Astrocyte (in vitro differentiated cells and primary cell): ENCODE measurements at regions not wholly inside any gene's neighbourhood (a gene's known extent, or its start where the extent isn't known, plus 50 kb on each side); places are given as distances from the start of the nearest gene placed in this dataset.

Source experiments
- DNase-seq: peaks from one replicate; pipeline ENCODE4 v3.0.0-alpha.2; 2010; ENCODE audit warnings: low read depth
- FAIRE-seq: peaks from 2 replicates; lab custom pipeline; 2011; peaks lifted over from hg19 to GRCh38; lab: Jason Lieb, UNC
- H2AFZ ChIP-seq: 2 replicates; pipeline ENCODE4 v1.6.0; 2012; ENCODE audit warnings: low read depth, low read length, inconsistent platforms
- H3K27ac ChIP-seq: 2 replicates; pipeline ENCODE4 v1.5.1; 2011; ENCODE audit warnings: low read depth, low read length, inconsistent platforms
- H3K27me3 ChIP-seq: 2 replicates; pipeline ENCODE4 v1.6.0; 2011; ENCODE audit warnings: low read length, inconsistent platforms; ENCODE audit not compliant: insufficient read depth
- H3K36me3 ChIP-seq: 2 replicates; pipeline ENCODE4 v1.5.1; 2011; ENCODE audit warnings: low read length, inconsistent platforms; ENCODE audit not compliant: insufficient read depth
- H3K4me1 ChIP-seq: 2 replicates; pipeline ENCODE4 v1.5.1; 2011; ENCODE audit warnings: low read length, inconsistent platforms; ENCODE audit not compliant: insufficient read depth
- H3K4me2 ChIP-seq: 2 replicates; pipeline ENCODE4 v1.6.0; 2012; ENCODE audit warnings: low read length, inconsistent platforms
- H3K4me3 ChIP-seq: 2 replicates; pipeline ENCODE4 v1.5.1; 2011; ENCODE audit warnings: low read depth, mild to moderate bottlenecking, low read length, inconsistent platforms; ENCODE audit not compliant: insufficient read depth
- H3K79me2 ChIP-seq: 2 replicates; pipeline ENCODE4 v1.6.0; 2012; ENCODE audit warnings: mild to moderate bottlenecking, low read length, inconsistent platforms; ENCODE audit not compliant: insufficient read depth
- H3K9ac ChIP-seq: 2 replicates; pipeline ENCODE4 v1.6.0; 2012; ENCODE audit warnings: mild to moderate bottlenecking, low read length, inconsistent platforms
- H3K9me3 ChIP-seq: 2 replicates; pipeline ENCODE4 v1.5.1; 2012; ENCODE audit warnings: low read depth, mild to moderate bottlenecking, low read length, inconsistent platforms; ENCODE audit not compliant: insufficient read depth
- H4K20me1 ChIP-seq: 2 replicates; pipeline ENCODE4 v1.6.0; 2012; ENCODE audit warnings: low read length, inconsistent platforms; ENCODE audit not compliant: insufficient read depth
- H3K27ac Mint-ChIP-seq: one replicate; pipeline ENCODE4 v1.8.0; 2021; ENCODE audit warnings: mild to moderate bottlenecking, mixed read lengths; ENCODE audit not compliant: unreplicated experiment
- H3K27me3 Mint-ChIP-seq: one replicate; pipeline ENCODE4 v1.8.0; 2021; ENCODE audit warnings: low read depth, mixed read lengths; ENCODE audit not compliant: unreplicated experiment
- H3K36me3 Mint-ChIP-seq: one replicate; pipeline ENCODE4 v1.8.0; 2021; ENCODE audit warnings: low read depth, mixed read lengths; ENCODE audit not compliant: unreplicated experiment
- H3K4me1 Mint-ChIP-seq: one replicate; pipeline ENCODE4 v1.8.0; 2021; ENCODE audit warnings: low read depth, mixed read lengths; ENCODE audit not compliant: unreplicated experiment
- H3K4me3 Mint-ChIP-seq: one replicate; pipeline ENCODE4 v1.8.0; 2021; ENCODE audit warnings: mild to moderate bottlenecking, moderate library complexity, mixed read lengths; ENCODE audit not compliant: unreplicated experiment
- H3K9me3 Mint-ChIP-seq: one replicate; pipeline ENCODE4 v1.8.0; 2021; ENCODE audit warnings: mild to moderate bottlenecking, mixed read lengths; ENCODE audit not compliant: unreplicated experiment
- EZH2 ChIP-seq: IDR thresholded peaks from 2 replicates; pipeline ENCODE4 v1.6.1; 2012; ENCODE audit warnings: mild to moderate bottlenecking, low read length, inconsistent platforms; ENCODE audit not compliant: insufficient read depth
- TF ChIP-seq, protein P1 (sequence below): IDR thresholded peaks from 2 replicates; pipeline ENCODE4 v1.5.1; 2011; ENCODE audit warnings: low read depth, mild to moderate bottlenecking, inconsistent platforms, low read length, moderate library complexity; ENCODE audit not compliant: insufficient read depth

DNA sequence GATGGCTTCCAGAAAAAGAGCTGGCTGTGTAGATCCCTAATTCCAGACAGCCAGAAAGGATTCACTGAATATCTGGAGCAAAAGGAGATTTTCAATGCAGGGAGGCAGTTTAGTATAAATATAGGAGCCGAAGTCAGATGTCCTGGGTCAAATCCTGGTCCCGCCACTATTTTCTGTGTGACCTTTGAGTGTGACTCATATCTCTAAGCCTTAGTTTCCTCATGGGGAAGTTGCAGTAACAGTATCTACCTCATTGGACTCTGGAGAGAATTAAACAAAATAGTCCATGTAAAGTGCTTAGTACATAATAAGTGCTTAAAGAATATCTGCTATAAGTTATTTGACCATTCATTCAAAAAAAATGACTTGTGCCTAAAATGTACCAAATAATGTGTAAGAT lies 52.1 kb upstream of the ITGA6 start:
- TF ChIP-seq, protein P1, sequence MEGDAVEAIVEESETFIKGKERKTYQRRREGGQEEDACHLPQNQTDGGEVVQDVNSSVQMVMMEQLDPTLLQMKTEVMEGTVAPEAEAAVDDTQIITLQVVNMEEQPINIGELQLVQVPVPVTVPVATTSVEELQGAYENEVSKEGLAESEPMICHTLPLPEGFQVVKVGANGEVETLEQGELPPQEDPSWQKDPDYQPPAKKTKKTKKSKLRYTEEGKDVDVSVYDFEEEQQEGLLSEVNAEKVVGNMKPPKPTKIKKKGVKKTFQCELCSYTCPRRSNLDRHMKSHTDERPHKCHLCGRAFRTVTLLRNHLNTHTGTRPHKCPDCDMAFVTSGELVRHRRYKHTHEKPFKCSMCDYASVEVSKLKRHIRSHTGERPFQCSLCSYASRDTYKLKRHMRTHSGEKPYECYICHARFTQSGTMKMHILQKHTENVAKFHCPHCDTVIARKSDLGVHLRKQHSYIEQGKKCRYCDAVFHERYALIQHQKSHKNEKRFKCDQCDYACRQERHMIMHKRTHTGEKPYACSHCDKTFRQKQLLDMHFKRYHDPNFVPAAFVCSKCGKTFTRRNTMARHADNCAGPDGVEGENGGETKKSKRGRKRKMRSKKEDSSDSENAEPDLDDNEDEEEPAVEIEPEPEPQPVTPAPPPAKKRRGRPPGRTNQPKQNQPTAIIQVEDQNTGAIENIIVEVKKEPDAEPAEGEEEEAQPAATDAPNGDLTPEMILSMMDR: no peak
- no peak for TF ChIP-seq EZH2
- Histone ChIP-seq H3K9ac (no peak overlapping the region), H3K27me3 (no peaks in the 10 kb centered on the region), H3K4me1 (no peaks in the 10 kb centered on the region), H4K20me1 (no peaks in the 10 kb centered on the region), H3K36me3 (no peaks in the 10 kb centered on the region), H3K4me3 (no peak overlapping the region), H3K79me2 (no peaks in the 10 kb centered on the region), H3K27ac (no peak overlapping the region), H2AFZ (no peak overlapping the region), H3K9me3 (no peaks in the 10 kb centered on the region), H3K4me2 (no peak overlapping the region)
- Mint-ChIP-seq H3K4me3 (no peak overlapping the region), H3K36me3 (no peaks in the 10 kb centered on the region), H3K9me3 (peaks cover 9% of the 10 kb centered on the region), H3K27ac (no peak overlapping the region), H3K27me3 (no peaks in the 10 kb centered on the region), H3K4me1 (peaks cover 2% of the 10 kb centered on the region)
- FAIRE-seq: no peak
- no peak for DNase-seq

DNA sequence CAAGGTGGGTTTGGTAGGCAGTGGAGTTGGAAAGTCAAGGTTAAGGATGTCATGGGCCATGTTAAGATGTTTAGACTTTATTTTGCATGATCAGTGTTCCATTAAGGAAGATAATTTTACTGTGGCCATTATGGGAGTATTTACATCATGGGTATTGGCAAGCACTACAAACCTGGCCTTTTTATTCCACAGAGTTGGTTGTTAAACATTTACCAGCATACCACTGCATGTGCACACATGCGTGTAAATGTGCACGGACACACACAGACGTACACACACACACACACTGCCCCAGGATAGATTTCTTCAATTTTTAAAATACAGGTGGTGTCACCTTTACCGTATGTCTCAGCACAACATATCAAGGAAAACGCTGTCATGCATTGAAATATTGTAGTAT lies 51.4 kb upstream of the ITGA6 start:
- H3K4me2 ChIP-seq: no peak overlapping the region
- H3K27ac ChIP-seq: no peak overlapping the region
- H3K36me3 ChIP-seq: no peaks in the 10 kb centered on the region
- Mint-ChIP-seq H3K4me1 (peaks cover 7% of the 10 kb centered on the region), H3K27ac (no peak overlapping the region), H3K9me3 (peaks cover 6% of the 10 kb centered on the region), H3K36me3 (no peaks in the 10 kb centered on the region), H3K4me3 (no peak overlapping the region), H3K27me3 (no peaks in the 10 kb centered on the region)
- no peaks in the 10 kb centered on the region for H3K9me3 ChIP-seq
- no peaks in the 10 kb centered on the region for H3K27me3 ChIP-seq
- H4K20me1 ChIP-seq: no peaks in the 10 kb centered on the region
- FAIRE-seq (no peak), DNase-seq (no peak)
- H3K4me1 ChIP-seq: no peaks in the 10 kb centered on the region
- no peak for TF ChIP-seq EZH2
- TF ChIP-seq, protein P1: no peak
- H3K9ac ChIP-seq: no peak overlapping the region
- no peak overlapping the region for H2AFZ ChIP-seq
- no peaks in the 10 kb centered on the region for H3K79me2 ChIP-seq
- no peak overlapping the region for H3K4me3 ChIP-seq

DNA sequence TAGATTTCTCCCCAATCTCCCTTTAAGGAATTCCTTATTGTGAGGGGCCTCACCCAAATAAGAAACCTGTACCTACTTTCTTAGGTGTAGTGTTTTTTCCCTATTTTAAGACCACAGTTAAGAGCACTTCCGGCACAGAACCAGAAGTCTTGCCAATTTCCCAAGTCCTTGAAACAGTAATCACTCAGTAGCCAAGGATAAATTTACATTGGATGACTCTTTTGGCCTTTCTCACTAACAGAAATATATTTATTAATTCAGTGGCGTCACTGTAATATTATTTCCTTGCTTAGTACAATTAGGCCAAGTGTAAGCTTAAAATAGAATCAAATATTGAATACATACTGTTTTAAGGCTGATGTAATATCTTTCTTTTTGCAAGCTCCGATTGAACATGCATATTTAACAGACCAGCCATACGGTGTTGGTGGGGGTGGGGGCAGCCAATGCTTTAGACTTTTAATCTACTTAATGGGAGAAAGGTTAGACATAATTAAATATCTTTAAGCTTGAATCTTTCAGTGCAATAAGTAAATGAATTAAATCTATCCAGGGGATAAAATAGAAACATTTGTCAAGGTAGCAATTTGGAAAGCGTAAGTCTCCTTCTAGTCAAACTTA lies 50.8 kb upstream of the ITGA6 start:
- H3K4me2 ChIP-seq: no peak overlapping the region
- Mint-ChIP-seq H3K36me3 (no peaks in the 10 kb centered on the region), H3K4me3 (no peak overlapping the region), H3K9me3 (peaks cover 6% of the 10 kb centered on the region), H3K27me3 (no peaks in the 10 kb centered on the region), H3K27ac (no peak overlapping the region), H3K4me1 (peaks cover 11% of the 10 kb centered on the region)
- H3K9me3 ChIP-seq: no peaks in the 10 kb centered on the region
- no peak overlapping the region for H2AFZ ChIP-seq
- no peaks in the 10 kb centered on the region for H3K79me2 ChIP-seq
- no peak overlapping the region for H3K4me3 ChIP-seq
- no peaks in the 10 kb centered on the region for H3K27me3 ChIP-seq
- FAIRE-seq (no peak), DNase-seq (no peak)
- no peak overlapping the region for H3K27ac ChIP-seq
- no peak overlapping the region for H3K9ac ChIP-seq
- no peaks in the 10 kb centered on the region for H4K20me1 ChIP-seq
- no peak for TF ChIP-seq EZH2
- TF ChIP-seq, protein P1: no peak
- peaks cover 4% of the 10 kb centered on the region for H3K4me1 ChIP-seq
- H3K36me3 ChIP-seq: no peaks in the 10 kb centered on the region
